Neural cell (in vitro differentiated cells): ENCODE measurements at regions not wholly inside any gene's neighbourhood (a gene's known extent, or its start where the extent isn't known, plus 50 kb on each side); places are given as distances from the start of the nearest gene placed in this dataset.

Experiments used
- H2AFZ ChIP-seq: fragments of 200-600, 300-800 bp; sonication (generic), shearing (Covaris generic); 2 replicates; pipeline ENCODE4 v1.6.0; 2014; ENCODE audit warnings: low read depth, mild to moderate bottlenecking, antibody characterized with exemption, low read length, moderate library complexity
- H3F3A ChIP-seq: fragments of 200-600 bp; shearing (Covaris generic); 2 replicates; pipeline ENCODE4 v1.6.1; 2016; ENCODE audit warnings: mild to moderate bottlenecking, moderate library complexity, mixed read lengths, antibody characterized with exemption, low read length; ENCODE audit not compliant: insufficient read depth, poor library complexity, severe bottlenecking
- H3K27ac ChIP-seq: fragments of 200-600, 300-800 bp; sonication (generic), shearing (Covaris generic); 2 replicates; pipeline ENCODE4 v1.5.1; 2014; ENCODE audit warnings: mild to moderate bottlenecking, low read length, moderate library complexity
- H3K27me3 ChIP-seq: fragments of 300-800, 200-600 bp; sonication (generic), shearing (Covaris generic); 2 replicates; pipeline ENCODE4 v1.6.0; 2014; ENCODE audit warnings: mild to moderate bottlenecking, low read depth, low read length, moderate library complexity; ENCODE audit not compliant: insufficient read depth
- H3K36me3 ChIP-seq: fragments of 300-800, 200-600 bp; sonication (generic), shearing (Covaris generic); 2 replicates; pipeline ENCODE4 v1.5.1; 2014; ENCODE audit warnings: mild to moderate bottlenecking, antibody characterized with exemption, low read length, moderate library complexity; ENCODE audit not compliant: insufficient read depth
- H3K4me2 ChIP-seq: fragments of 300-800, 200-600 bp; sonication (generic), shearing (Covaris generic); 2 replicates; pipeline ENCODE4 v1.6.0; 2014; ENCODE audit warnings: mild to moderate bottlenecking, low read length
- H3K4me3 ChIP-seq: fragments of 300-800, 200-600 bp; sonication (generic), shearing (Covaris generic); 2 replicates; pipeline ENCODE4 v1.5.1; 2014; ENCODE audit warnings: mild to moderate bottlenecking, low read length, moderate library complexity
- H3K79me2 ChIP-seq: fragments of 200-600 bp; shearing (Covaris generic); replicated peaks from 2 replicates; pipeline ENCODE4 v1.6.0; 2014; ENCODE audit warnings: mild to moderate bottlenecking, low read length, moderate library complexity; ENCODE audit not compliant: insufficient read depth
- H3K9ac ChIP-seq: fragments of 300-800, 200-600 bp; sonication (generic), shearing (Covaris generic); 2 replicates; pipeline ENCODE4 v1.6.1; 2016; ENCODE audit warnings: mild to moderate bottlenecking, low read length, mixed read lengths
- H3K9me2 ChIP-seq: fragments of 200-600 bp; shearing (Covaris generic); 2 replicates; pipeline ENCODE4 v1.6.1; 2016; ENCODE audit warnings: mild to moderate bottlenecking, low read length, mixed read lengths; ENCODE audit not compliant: insufficient read depth
- H3K9me3 ChIP-seq: fragments of 200-600, 300-800 bp; sonication (generic), shearing (Covaris generic); 2 replicates; pipeline ENCODE4 v1.6.1; 2016; ENCODE audit warnings: mild to moderate bottlenecking, mixed run types, low read length, moderate library complexity, mixed read lengths
- H4K20me1 ChIP-seq: fragments of 200-600 bp; shearing (Covaris generic); 2 replicates; pipeline ENCODE4 v1.6.1; 2016; ENCODE audit warnings: mild to moderate bottlenecking, mixed run types; ENCODE audit not compliant: insufficient read depth
- CTCF ChIP-seq: fragments of 450-650 bp; IDR thresholded peaks from 2 replicates; pipeline ENCODE4 v1.5.1; 2014; ENCODE audit warnings: antibody characterized with exemption, mild to moderate bottlenecking, moderate library complexity; ENCODE audit not compliant: poor library complexity, severe bottlenecking
- EP300 ChIP-seq: fragments of 450-650 bp; conservative IDR thresholded peaks from 2 replicates; pipeline ENCODE4 v1.6.1; 2014; ENCODE audit warnings: antibody characterized with exemption, mild to moderate bottlenecking, moderate library complexity; ENCODE audit not compliant: poor library complexity, severe bottlenecking
- EZH2 ChIP-seq: fragments of 200-600, 300-800 bp; shearing (Covaris generic), sonication (generic); IDR thresholded peaks from 2 replicates; pipeline ENCODE4 v1.6.1; 2014; ENCODE audit warnings: antibody characterized with exemption, low read length, borderline replicate concordance, mild to moderate bottlenecking; ENCODE audit not compliant: insufficient read depth, poor library complexity, severe bottlenecking
- MXI1 ChIP-seq: fragments of 450-650 bp; conservative IDR thresholded peaks from 2 replicates; pipeline ENCODE4 v1.6.1; 2014; ENCODE audit warnings: antibody characterized with exemption, mild to moderate bottlenecking; ENCODE audit not compliant: poor library complexity, severe bottlenecking
- POLR2AphosphoS5 ChIP-seq: IDR thresholded peaks from 2 replicates; pipeline ENCODE4 v1.6.1; 2012
- RAD21 ChIP-seq: fragments of 450-650 bp; conservative IDR thresholded peaks from 2 replicates; pipeline ENCODE4 v1.6.1; 2014; ENCODE audit warnings: antibody characterized with exemption, mild to moderate bottlenecking, moderate library complexity
- REST ChIP-seq: IDR thresholded peaks from 2 replicates; pipeline ENCODE4 v1.6.1; 2012; ENCODE audit warnings: borderline replicate concordance
- SMC3 ChIP-seq: fragments of 450-650 bp; conservative IDR thresholded peaks from 2 replicates; pipeline ENCODE4 v1.6.1; 2014; ENCODE audit warnings: antibody characterized with exemption, mild to moderate bottlenecking, moderate library complexity; ENCODE audit not compliant: poor library complexity
- TAF1 ChIP-seq: IDR thresholded peaks from 2 replicates; pipeline ENCODE4 v1.6.1; 2012; ENCODE audit warnings: low read depth

GRCh38 chr4:30946288-30946687, 226.1 kb downstream of the PCDH7 start:
- H3K36me3 ChIP-seq, result no peaks in the 10 kb centered on the region
- H3K27ac ChIP-seq, result no peak overlapping the region
- no peaks in the 10 kb centered on the region for H4K20me1 ChIP-seq

GRCh38 chr4:30948653-30949052, 228.5 kb downstream of the PCDH7 start:
- no peaks in the 10 kb centered on the region for H3K9me3 ChIP-seq
- H2AFZ ChIP-seq, result no peak overlapping the region
- no peaks in the 10 kb centered on the region for H3K9me2 ChIP-seq
- no peak overlapping the region for H3K4me2 ChIP-seq
- no peak overlapping the region for H3K4me3 ChIP-seq
- no peaks in the 10 kb centered on the region for H4K20me1 ChIP-seq
- H3F3A ChIP-seq, result no peaks in the 10 kb centered on the region
- no peak overlapping the region for H3K9ac ChIP-seq
- H3K27ac ChIP-seq, result no peak overlapping the region
- TF ChIP-seq MXI1 (no peak), EZH2 (no peak), TAF1 (no peak), REST (no peak), CTCF (no peak), POLR2AphosphoS5 (no peak), EP300 (no peak), SMC3 (no peak), RAD21 (no peak)
- H3K79me2 ChIP-seq, result no peaks in the 10 kb centered on the region
- no peaks in the 10 kb centered on the region for H3K36me3 ChIP-seq
- H3K27me3 ChIP-seq, result no peaks in the 10 kb centered on the region

More at GRCh38 chr4:30946288-30946687, 226.1 kb downstream of the PCDH7 start:
- TF ChIP-seq SMC3, result no peak
- TF ChIP-seq REST, result no peak
- no peak for TF ChIP-seq RAD21
- no peak for TF ChIP-seq CTCF
- Histone ChIP-seq H3K9me3 (no peaks in the 10 kb centered on the region), H3K4me3 (no peak overlapping the region), H3F3A (no peaks in the 10 kb centered on the region), H2AFZ (no peak overlapping the region), H3K4me2 (no peak overlapping the region), H3K27me3 (no peaks in the 10 kb centered on the region), H3K79me2 (no peaks in the 10 kb centered on the region), H3K9ac (no peak overlapping the region), H3K9me2 (no peaks in the 10 kb centered on the region)
